ENCODE measurements at regions not wholly inside any gene's neighbourhood (a gene's known extent, or its start where the extent isn't known, plus 50 kb on each side); places are given as distances from the start of the nearest gene placed in this dataset.

DNA sequence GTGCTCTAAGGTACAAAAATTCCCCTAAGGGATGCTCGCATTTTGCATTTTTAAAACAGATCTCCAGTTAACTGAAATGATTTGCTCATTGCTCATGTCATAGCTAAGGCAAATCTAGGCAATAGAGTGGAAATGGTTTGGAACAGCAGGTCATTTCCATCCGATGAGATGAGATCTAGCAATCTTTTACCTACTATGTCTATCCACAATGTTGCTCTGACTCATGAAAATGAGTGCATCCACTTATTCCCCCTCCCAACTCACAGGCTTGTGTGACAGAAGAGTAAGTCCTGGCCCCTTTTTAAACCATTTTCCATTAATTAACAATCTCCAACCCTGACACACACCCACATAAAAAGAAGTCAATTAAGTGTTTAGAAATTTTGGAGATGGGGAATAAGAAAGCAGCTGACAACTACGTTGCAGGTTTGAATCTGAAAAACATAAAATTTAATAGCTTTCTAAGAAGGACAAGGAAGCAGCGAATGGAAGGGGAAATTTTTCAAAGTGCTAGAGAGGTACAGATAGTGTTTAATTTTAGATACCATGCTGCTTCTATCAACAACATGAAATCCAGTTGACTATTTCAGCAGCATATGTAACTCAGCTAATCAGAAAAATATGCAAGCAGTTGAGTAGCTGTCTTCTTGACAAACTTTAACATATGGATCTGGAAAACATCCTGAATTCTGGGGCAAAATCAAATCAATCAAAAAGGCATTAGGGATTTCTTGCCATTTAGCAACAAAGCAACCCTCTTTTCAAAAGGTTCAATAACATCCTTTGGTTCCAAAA lies 112.0 kb downstream of the TMCO5A start:
- DNase-seq (ENCODE audit: low spot score) = no peak

DNA sequence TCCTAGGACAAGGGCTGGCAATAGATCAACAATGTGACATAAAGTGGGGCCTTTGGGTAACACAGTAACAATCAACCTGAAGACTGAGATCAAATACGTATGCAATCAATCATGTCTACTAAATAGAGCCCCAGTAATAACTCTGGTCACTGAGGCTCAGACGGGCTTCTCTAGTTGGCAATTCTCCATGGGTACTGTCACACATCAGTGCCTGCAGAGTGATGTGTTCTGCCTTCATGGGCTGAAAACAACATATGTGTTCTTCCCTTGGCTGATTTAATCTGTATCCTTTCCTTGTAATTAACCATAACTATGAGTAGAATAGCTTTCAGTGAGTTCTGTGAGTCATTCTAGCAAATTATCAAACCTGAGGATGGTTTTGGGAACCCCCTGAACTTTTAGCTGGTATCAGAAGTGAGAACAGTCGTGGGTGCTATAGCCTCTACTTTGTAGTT lies 113.6 kb downstream of the TMCO5A start:
- no peak for DNase-seq (ENCODE audit: low spot score)

DNA sequence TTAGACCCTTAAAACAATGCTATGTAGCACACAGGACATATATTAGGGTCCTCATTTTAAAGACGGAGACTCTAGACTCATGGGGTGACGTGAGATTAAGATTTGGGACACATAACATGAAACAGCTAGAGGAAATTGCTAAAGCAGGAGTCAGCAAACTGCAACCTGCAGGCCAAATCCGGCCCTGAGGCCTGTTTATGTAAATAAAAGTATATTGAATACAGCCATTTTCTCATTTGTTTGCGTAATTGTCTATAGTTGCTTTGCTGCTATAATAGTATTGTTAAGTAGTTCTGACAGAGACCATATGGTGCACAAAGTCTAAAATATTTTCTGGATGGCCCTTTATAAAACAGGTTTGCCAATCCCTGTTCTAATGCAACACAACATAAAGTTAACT lies 115.5 kb downstream of the TMCO5A start:
- DNase-seq (ENCODE audit: low spot score) = no peak

DNA sequence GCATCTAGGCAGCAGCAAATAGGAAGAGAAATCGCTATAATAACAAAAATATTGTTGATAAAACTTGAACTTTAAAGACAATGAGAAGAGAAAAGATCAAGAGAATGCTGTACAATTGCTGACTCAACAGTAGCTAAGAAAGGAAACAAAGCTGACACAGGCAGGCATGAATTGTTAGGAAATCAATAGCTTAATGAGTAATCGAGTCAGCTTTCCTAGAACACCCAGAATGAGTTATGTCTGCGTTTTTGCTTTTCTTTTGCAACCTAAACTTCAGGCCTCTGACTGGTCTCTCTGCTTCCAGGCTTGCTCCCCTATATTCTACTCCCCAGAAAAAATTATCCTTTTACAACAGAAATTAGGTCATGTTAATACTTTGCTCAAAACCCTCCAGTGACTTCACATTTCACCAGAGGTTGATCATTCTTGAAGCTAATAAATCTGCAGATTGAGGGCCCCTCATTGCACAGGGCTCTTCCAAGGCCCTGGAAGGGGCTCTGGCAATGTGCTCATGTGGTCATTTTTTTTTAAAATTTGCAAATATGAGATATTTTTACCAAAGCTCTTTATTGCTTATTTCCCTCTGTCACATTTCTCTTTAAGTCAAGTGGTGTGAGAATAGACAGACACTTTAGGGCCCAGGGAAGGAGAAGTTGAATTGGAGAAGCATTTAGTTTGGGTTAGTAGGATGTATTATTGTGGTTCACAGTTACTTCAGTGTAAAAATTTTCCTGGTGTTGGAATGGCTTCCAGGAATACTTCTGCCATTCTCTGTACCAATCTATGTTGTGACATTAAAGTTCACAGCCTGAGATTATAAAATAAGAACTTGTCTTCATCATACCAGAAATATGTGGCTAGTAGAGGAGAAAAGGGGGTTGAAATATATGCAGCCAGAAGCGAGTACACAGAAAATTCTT lies 116.3 kb downstream of the TMCO5A start:
- DNase-seq (ENCODE audit: low spot score) = no peak

DNA sequence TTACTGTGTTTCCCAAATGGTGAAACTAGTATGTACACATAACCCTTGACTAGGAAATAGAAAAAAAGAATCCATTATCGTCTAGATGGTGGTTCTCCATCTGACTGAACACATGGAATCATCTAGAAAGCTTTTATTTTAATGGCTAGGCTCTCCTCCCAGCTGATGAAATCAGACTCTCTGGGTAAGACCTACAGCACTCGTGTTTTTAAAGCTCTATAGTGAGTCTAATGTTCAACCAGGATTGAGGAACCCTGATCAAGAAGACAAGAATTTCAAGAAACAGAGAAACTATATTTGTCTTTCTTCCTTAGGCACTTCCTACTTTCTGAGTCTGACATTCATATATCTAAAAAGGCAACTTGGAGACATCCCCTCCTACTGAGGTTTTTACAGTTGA lies 118.8 kb downstream of the TMCO5A start:
- DNase-seq (ENCODE audit: low spot score) = no peak

DNA sequence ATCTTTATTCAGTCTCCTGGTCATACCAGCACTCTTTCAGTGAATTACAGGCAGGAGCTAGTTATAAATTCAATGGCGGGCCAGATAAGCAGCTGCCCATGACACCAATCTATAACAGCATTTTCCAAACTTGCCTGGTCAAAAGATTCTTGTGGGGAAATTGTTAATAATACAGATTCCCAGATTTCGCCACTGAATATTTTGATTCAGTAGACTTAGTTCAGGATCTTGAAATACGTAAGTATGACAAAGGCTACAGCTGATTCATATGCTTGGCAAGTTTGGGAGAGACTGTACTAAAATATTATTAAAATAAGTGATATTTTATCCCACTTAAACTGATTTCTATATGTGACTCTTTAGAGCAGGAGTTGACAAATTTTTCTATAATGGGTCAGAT lies 119.3 kb downstream of the TMCO5A start:
- DNase-seq (ENCODE audit: low spot score) = no peak

DNA sequence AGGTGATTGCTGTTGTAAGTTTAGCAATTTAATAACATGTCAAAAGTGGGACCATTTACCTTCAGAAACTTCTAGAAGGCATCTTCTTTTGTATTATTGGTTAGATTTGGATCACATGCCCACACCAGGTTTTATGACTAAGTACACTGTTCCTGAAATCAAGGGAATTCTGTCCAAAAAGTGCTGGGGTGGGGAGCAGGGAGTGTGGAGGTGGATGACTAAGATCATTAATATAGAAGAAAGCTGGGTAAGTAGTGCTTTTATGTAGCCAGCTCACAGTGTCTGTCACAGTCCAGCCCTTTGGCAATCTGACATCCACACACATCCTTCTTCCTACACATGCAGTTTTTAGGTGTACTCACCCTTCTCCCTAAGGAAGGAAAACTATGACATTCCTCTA lies 120.0 kb downstream of the TMCO5A start:
- DNase-seq (ENCODE audit: low spot score) = no peak

DNA sequence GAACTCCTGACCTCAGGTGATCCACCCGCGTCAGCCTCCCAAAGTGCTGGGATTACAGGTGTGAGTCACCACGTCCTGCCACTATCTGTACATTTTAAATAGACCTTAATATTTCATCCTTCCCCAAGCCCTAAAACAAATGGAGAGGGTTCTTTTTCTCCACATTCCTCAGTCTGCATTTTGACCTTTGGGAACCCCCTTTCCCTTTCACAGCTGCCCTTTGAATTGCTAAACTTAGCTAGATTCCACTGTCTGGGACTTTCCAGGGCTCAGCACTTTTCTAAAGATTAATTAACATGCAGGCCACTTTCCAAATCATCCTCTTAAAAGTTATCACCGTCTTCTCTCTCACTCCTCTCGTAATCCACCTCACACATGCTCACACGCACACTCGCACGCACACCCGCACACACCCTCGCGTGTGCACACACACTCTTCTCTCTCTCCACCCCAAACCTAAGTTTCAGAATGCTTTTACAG lies 124.2 kb downstream of the TMCO5A start:
- DNase-seq (ENCODE audit: low spot score) = no peak

DNA sequence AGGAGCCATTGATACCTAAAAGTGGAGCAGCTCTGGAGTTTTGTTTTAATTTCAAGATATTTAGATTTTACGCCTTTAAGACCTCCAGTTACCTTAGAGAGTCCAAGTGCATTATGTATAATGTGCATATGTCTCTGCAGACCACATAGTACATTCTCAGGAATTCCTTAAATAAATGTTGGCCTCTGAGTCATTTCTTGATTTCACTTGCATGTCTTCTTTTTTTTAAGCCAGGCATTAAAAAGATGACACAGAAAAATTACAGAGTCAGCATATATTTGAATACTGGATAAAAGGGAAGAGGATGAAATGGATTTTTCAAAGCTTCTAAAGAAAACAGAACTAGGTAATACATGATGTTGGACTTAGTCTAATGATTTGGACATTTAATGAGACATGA lies 125.2 kb downstream of the TMCO5A start:
- no peak for DNase-seq (ENCODE audit: low spot score)

DNA sequence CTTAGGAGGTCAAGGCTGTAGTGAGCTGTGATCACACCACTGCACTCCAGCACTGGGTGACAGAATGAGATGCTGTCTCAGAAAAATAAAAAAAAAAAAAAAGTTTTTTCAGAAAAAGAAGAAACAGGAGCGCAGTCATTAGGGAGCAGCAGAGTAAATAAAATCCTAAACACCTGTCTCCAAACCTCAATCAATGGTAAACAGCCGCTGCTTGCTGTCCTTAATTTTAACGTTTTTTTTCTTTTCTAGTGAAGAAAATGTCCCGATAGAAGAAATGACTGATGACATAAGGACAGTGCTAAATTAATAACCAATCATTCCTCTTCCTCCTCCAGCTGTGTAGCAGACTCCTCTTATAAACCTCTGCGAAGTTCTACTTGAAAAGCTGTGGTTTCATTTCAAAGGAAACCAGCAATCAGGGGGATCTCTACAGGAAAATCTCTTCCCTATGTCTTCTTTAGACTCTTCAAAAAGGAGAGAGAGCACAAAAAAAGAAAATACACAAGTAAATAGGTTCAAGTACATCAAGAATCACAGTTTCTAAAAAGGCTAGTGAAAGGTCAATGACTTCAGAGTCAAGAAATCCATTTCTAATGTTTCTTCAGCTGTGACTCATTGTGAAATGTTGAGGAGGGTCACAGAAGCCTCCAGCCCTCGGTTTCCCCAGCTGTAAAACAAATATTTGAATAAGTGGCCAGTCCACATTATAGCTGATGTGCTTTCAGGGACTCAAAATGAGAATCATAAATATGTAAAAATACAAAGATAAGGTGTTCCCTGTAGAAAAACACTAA lies 127.6 kb downstream of the TMCO5A start:
- no peak for DNase-seq (ENCODE audit: low spot score)

DNA sequence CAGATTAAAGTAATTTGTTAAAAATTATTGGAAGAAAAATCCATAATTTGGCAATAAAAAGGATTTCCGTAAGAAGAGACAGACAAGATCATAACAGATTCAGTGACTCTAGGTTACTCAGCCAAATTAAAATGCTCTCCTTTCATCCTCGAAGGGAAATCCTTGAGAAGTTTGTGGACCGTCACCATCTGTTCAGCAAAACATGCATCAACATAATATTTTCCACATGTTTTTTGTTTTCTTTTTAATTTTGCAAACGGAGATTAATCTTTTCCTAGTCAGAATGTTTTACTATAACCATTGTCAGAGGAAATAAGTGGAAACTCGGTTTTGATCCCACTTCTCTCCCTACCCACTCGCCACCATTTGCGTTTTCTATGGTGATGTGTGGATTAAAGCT lies 128.3 kb downstream of the TMCO5A start:
- DNase-seq (ENCODE audit: low spot score) = no peak

DNA sequence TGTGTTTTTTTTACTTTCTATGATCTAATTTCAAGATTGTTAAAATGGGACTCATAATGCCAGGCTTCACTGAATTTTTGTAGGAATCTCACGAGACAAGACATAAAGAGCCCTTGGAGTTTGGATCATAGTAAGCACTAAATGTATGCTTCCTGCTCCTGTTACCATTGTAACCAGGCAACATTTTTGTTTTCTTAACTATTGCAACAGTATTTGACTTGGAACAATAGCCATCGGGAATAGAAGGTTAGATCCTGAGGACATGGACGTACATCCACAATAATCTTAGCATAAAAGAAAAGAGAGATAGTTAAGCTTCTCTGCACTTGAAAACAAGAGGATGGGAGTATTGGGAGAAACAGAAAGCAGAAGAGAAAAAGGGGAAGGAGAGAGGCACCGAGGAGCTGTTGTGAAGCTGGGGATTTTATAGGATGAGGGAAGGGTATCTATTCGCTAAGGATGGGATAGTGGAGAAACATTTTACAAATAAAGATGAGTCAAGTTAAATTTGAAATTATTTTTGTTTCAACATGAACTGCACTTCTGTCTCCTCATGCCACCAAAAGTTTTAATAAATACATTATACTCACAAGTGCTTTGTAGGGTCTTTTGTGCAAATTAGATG lies 131.4 kb downstream of the TMCO5A start:
- no peak for DNase-seq (ENCODE audit: low spot score)

DNA sequence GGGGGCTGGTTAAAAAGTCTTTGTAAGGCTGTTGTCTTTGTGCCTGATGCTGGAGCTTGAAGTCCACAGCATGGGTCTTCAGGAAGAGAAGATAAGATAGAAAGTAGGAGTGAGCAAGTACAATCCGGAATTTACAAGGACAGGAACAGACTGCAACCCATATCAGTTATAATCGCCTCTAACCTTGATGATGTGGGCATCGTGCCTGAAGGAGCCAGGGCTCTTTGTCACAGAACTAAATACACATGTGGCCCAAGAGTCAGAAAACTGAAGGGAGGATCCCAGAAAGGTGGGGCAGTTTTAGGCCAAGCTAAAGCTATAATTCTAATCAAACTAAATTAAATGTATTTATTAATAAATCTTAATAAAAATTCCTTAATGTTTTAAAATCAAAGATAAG lies 132.2 kb downstream of the TMCO5A start:
- no peak for DNase-seq (ENCODE audit: low spot score)

DNA sequence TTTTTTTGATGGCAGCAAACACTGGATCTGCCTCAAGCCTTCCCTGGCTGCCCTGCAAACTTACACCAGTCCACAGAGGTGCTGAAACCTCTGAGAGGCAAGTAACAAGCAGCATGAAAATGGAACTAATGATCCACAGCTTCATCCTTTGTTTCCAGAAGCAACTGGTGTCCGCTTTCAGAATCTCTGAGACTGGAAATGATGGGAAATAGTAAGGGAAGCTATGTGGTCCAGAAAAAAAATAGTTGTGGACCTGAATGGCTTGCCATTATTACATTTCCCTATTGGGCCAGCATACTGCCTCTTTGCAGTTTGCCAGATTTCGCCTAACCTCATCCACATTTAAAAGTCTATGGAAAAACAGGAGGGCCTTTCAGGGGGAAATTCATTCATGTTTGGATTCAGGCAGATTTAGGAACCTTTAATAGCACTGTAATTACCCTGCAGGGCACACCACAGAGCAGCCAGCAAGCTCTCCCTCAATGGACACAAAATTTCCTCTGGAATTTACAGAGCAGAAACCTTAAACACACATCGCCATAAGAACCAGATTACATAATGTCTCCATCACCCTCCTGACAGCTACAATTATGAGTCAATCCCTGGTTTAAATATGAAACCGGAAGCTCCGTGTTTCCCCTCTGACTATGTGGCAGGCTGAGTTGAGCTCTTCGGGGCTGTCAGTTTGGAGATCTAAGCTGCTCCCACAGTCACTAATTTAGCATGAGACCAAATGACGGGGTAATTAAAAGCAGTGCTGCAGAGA lies 134.4 kb downstream of the TMCO5A start:
- no peak for DNase-seq (ENCODE audit: low spot score)

DNA sequence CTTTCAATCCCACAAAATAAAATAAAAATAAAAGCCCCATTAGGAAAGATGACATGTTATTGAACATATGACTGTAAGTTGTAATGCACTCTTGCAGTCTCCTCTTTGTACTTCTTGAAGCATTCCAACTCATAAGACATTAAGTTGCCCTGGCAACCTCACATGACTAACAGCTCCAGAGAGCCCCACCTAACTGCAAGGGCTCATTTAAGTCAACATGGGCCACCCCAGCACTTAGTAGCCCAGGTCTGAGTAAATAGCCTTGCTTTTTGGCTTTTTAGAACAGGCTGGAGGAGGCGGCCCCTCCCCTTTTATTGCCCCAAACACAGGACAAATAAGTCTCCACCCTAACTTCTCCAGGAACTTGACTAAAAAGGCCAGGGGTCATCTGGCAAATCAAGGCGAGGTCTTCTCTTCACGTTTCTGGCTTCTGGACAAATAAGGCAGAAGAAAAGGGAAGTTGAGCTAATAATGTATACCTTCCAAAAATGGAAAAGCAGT lies 135.1 kb downstream of the TMCO5A start:
- no peak for DNase-seq (ENCODE audit: low spot score)

DNA sequence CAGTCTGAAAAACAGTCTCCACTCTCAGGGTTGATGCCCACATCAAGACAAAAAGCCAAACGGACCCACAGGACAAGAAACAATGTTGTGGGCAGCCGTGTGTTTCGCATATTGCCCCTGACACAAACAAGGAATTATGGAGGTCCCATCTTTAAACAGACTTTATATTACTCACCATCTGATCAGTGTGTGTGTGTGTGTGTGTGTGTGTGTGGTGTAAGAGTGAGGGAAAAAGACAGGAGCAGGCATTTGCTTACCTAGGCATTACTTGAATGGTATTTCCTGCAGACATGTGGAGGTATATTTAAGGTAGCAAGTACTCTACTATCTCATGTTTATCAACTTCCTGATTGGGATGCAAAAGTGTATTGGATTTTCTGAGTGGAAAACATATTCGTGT lies 136.3 kb downstream of the TMCO5A start:
- no peak for DNase-seq (ENCODE audit: low spot score)

DNA sequence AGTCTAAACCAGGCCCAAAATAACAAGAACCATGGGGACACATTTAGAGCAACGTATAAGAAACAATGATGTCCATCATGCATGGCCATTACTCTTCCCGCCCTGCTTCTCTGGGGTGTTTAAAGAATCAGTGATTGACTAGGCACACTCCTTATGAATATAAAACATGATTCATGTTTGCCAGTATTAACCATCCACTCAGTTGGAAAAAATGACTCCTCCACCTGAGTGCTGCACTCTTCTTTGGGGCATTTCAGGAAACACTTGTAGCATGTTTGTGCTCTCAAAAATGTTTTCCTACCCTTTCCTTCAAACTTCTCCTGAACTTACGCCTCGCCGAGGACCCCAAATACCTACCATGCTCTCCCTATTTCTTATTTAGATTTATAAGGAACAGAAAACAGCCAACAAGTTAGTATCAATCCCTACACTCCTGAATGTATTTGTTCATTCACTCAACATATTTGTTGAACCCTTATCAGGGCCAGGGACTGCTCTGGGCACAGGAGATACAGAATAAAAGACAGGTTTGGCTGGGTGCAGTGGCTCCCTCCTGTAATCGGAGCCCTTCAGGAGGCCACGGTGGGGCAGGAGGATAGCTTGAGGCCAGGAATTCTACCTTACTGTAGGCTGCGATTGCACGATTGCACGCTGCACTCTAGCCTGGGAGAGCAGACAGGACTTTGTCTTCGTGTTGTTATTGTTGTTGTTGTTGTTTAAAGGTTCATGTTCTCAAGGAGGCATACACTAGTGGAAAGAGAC lies 137.0 kb downstream of the TMCO5A start:
- no peak for DNase-seq (ENCODE audit: low spot score)

DNA sequence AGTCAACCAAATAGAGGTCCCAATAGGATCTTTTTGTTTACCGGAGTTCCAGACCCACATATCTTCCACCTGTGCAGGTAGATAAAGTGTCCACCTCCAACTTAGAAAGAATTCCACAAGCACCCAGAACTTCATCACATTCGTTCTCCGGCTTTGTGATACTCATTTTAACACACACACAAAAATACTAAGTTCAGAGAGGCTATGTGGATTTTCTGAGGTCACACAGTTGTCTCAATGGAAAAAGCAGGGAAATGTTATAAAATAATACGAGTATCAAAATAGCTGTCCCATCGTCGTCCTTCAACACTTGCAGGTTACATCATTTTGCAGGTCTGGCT lies 137.5 kb downstream of the TMCO5A start:
- no peak for DNase-seq (ENCODE audit: low spot score)
